GM23338 (cell line): ENCODE measurements at regions not wholly inside any gene's neighbourhood (a gene's known extent, or its start where the extent isn't known, plus 50 kb on each side); places are given as distances from the start of the nearest gene placed in this dataset.

ENCODE experiments used
- ATAC-seq: fragments of 200-7000 bp; cut with Tn5 transposase; 3 replicates; pipeline ENCODE4 v1.9.1; 2020
- DNase-seq: peaks from one replicate; pipeline ENCODE4 v3.0.0-alpha.2; 2015; ENCODE audit warnings: low spot score
- H2AFZ ChIP-seq: fragments of 200-600 bp; sonication (generic); 2 replicates; pipeline ENCODE4 v1.8.0; 2016; ENCODE audit warnings: antibody characterized with exemption, mild to moderate bottlenecking, moderate library complexity
- H3F3A ChIP-seq: fragments of 200-600 bp; sonication (generic); replicated peaks from 2 replicates; pipeline ENCODE4 v1.8.0; 2017; ENCODE audit warnings: antibody characterized with exemption, mixed run types, low read depth
- H3K27ac ChIP-seq: fragments of 200-600 bp; sonication (generic); 2 replicates; pipeline ENCODE4 v1.6.1; 2016; ENCODE audit warnings: low read depth
- H3K27me3 ChIP-seq: fragments of 200-600 bp; sonication (generic); 2 replicates; pipeline ENCODE4 v1.8.0; 2016; ENCODE audit warnings: mild to moderate bottlenecking, mixed run types, moderate library complexity; ENCODE audit not compliant: insufficient read depth
- H3K36me3 ChIP-seq: fragments of 200-600 bp; sonication (generic); 2 replicates; pipeline ENCODE4 v1.8.0; 2016; ENCODE audit warnings: mild to moderate bottlenecking; ENCODE audit not compliant: insufficient read depth
- H3K4me1 ChIP-seq: fragments of 200-600 bp; sonication (generic); 2 replicates; pipeline ENCODE4 v1.8.0; 2016; ENCODE audit warnings: mild to moderate bottlenecking, moderate library complexity; ENCODE audit not compliant: insufficient read depth
- H3K4me2 ChIP-seq: fragments of 200-600 bp; sonication (generic); 2 replicates; pipeline ENCODE4 v1.7.1; 2017; ENCODE audit warnings: mixed run types
- H3K4me3 ChIP-seq: fragments of 200-600 bp; sonication (generic); 2 replicates; pipeline ENCODE4 v1.6.1; 2016; ENCODE audit warnings: mixed run types
- H3K79me2 ChIP-seq: fragments of 200-600 bp; sonication (generic); replicated peaks from 2 replicates; pipeline ENCODE4 v1.8.0; 2017; ENCODE audit warnings: mild to moderate bottlenecking; ENCODE audit not compliant: insufficient read depth
- H3K9me2 ChIP-seq: fragments of 200-600 bp; sonication (generic); 2 replicates; pipeline ENCODE4 v1.8.0; 2017; ENCODE audit not compliant: insufficient read depth
- H4K20me1 ChIP-seq: fragments of 200-600 bp; sonication (generic); replicated peaks from 2 replicates; pipeline ENCODE4 v1.8.0; 2017; ENCODE audit warnings: mild to moderate bottlenecking; ENCODE audit not compliant: insufficient read depth
- H3K27ac Mint-ChIP-seq: 2 replicates; pipeline ENCODE4 v1.8.0; 2020; ENCODE audit warnings: inconsistent platforms, mild to moderate bottlenecking, moderate library complexity, mixed read lengths
- H3K27me3 Mint-ChIP-seq: 3 replicates; pipeline ENCODE4 v1.8.0; 2022; ENCODE audit warnings: low read depth, mild to moderate bottlenecking, moderate library complexity, mixed read lengths, inconsistent platforms; ENCODE audit not compliant: insufficient read depth, poor library complexity
- H3K36me3 Mint-ChIP-seq: 3 replicates; pipeline ENCODE4 v1.8.0; 2021; ENCODE audit warnings: low read depth, mild to moderate bottlenecking, inconsistent platforms, moderate library complexity, mixed read lengths
- H3K4me1 Mint-ChIP-seq: 3 replicates; pipeline ENCODE4 v1.8.0; 2020; ENCODE audit warnings: mild to moderate bottlenecking, inconsistent platforms, mixed read lengths
- H3K4me3 Mint-ChIP-seq: 3 replicates; pipeline ENCODE4 v1.8.0; 2021; ENCODE audit warnings: moderate library complexity, mild to moderate bottlenecking, inconsistent platforms, mixed read lengths
- H3K9me3 Mint-ChIP-seq: 3 replicates; pipeline ENCODE4 v1.8.0; 2020; ENCODE audit warnings: moderate library complexity, mild to moderate bottlenecking, inconsistent platforms, mixed read lengths
- CREB1 ChIP-seq: fragments of 250-450 bp; sonication (Bioruptor Pico); IDR thresholded peaks from 2 replicates; pipeline ENCODE4 v1.5.0; 2020; ENCODE audit warnings: low read depth, mild to moderate bottlenecking, moderate library complexity
- CTCF ChIP-seq, 2 experiments: fragments of 200-600 bp in 1 of 2; sonication (generic) in 1 of 2; conservative IDR thresholded peaks; 2 replicates each; pipeline versions ENCODE4 v1.5.1 to v1.6.1; 2016 to 2017; ENCODE audit warnings: antibody characterized with exemption in 2 of 2, low read depth in 2 of 2, mild to moderate bottlenecking in 2 of 2, moderate library complexity in 1 of 2
- ETS1 ChIP-seq: IDR thresholded peaks from 2 replicates; pipeline ENCODE4 v1.6.1; 2016; ENCODE audit warnings: antibody characterized with exemption
- EZH2 ChIP-seq: fragments of 200-600 bp; sonication (generic); IDR thresholded peaks from one replicate; pipeline ENCODE4 v1.8.0; 2017; ENCODE audit warnings: antibody characterized with exemption, mild to moderate bottlenecking, low read depth; ENCODE audit not compliant: unreplicated experiment
- EZH2phosphoT487 ChIP-seq: fragments of 200-600 bp; sonication (generic); IDR thresholded peaks from one replicate; pipeline ENCODE4 v1.8.1; 2018; ENCODE audit warnings: antibody characterized with exemption; ENCODE audit not compliant: unreplicated experiment
- JUNB ChIP-seq: IDR thresholded peaks from one replicate; pipeline ENCODE4 v1.6.1; 2016; ENCODE audit warnings: antibody characterized with exemption; ENCODE audit not compliant: unreplicated experiment
- STAT1 ChIP-seq: IDR thresholded peaks from one replicate; pipeline ENCODE4 v1.6.1; 2016; ENCODE audit warnings: antibody characterized with exemption; ENCODE audit not compliant: unreplicated experiment
- ZNF114 ChIP-seq: fragments of 250-450 bp; sonication (Bioruptor Pico); IDR thresholded peaks from 2 replicates; pipeline ENCODE4 v1.5.0; 2020; ENCODE audit warnings: mild to moderate bottlenecking, moderate library complexity
- ZNF331 ChIP-seq: fragments of 250-450 bp; sonication (Bioruptor Pico); IDR thresholded peaks from 2 replicates; pipeline ENCODE4 v1.5.0; 2020; ENCODE audit warnings: low read depth, mild to moderate bottlenecking, moderate library complexity
- ZNF462 ChIP-seq: fragments of 250-450 bp; sonication (Bioruptor Pico); IDR thresholded peaks from 2 replicates; pipeline ENCODE4 v1.5.0; 2020; ENCODE audit warnings: mild to moderate bottlenecking, moderate library complexity

- DNase-seq: no peak
- no peaks in the 10 kb centered on the region for H3K36me3 ChIP-seq
These were observed 153.2 kb downstream of the LRIG2 start for GRCh38 chr1:113226148-113226547.

GRCh38 chr1:113231866-113232265 lies 158.4 kb upstream of the MAGI3 start:
- H3K27ac Mint-ChIP-seq: no peak overlapping the region
- no peak for TF ChIP-seq JUNB
- no peak for TF ChIP-seq ETS1
- no peak for TF ChIP-seq CTCF (conservative IDR thresholded peaks at IDR 0.05; ENCODE audit: low read depth in 2 of 2)
- no peak for TF ChIP-seq ZNF331 (CRISPR knock-in tag)
- TF ChIP-seq STAT1: no peak
- TF ChIP-seq EZH2: no peak
- TF ChIP-seq ZNF114 (CRISPR knock-in tag): no peak
- TF ChIP-seq ZNF462 (CRISPR knock-in tag): no peak
- TF ChIP-seq EZH2phosphoT487: no peak
- no peak for TF ChIP-seq CREB1 (CRISPR knock-in tag)

More at GRCh38 chr1:113226148-113226547, 153.2 kb downstream of the LRIG2 start:
- peaks cover 4% of the 10 kb centered on the region; the same call in 2 of the 3 replicates for H3K4me1 Mint-ChIP-seq
- H3K9me3 Mint-ChIP-seq: peaks cover 3% of the 10 kb centered on the region; the same call in 2 of the 3 replicates
- peaks cover 3% of the 10 kb centered on the region; the same call in 1 of the 2 replicates for H3K9me2 ChIP-seq
- H3K4me1 ChIP-seq: peaks cover 5% of the 10 kb centered on the region
- H3K27ac Mint-ChIP-seq: no peak overlapping the region
- no peak overlapping the region for H3K27ac ChIP-seq
- H3K79me2 ChIP-seq: no peaks in the 10 kb centered on the region
- H3K4me3 Mint-ChIP-seq: no peak overlapping the region
- no peaks in the 10 kb centered on the region for H3K36me3 Mint-ChIP-seq
- no peaks in the 10 kb centered on the region for H3K27me3 Mint-ChIP-seq
- H4K20me1 ChIP-seq: no peaks in the 10 kb centered on the region
- H3K4me3 ChIP-seq: no peak overlapping the region
- H2AFZ ChIP-seq: no peak overlapping the region; the same call in 1 of the 2 replicates
- no peaks in the 10 kb centered on the region for H3K27me3 ChIP-seq
- no peak overlapping the region for H3K4me2 ChIP-seq
- no peaks in the 10 kb centered on the region for H3F3A ChIP-seq
- TF ChIP-seq STAT1: no peak
- ATAC-seq: no peak

More at GRCh38 chr1:113231866-113232265, 158.4 kb upstream of the MAGI3 start:
- Mint-ChIP-seq H3K4me3 (no peak overlapping the region), H3K27me3 (peaks cover 4% of the 10 kb centered on the region), H3K4me1 (peaks cover 14% of the 10 kb centered on the region; the same call in 2 of the 3 replicates), H3K36me3 (no peaks in the 10 kb centered on the region), H3K9me3 (peaks cover 3% of the 10 kb centered on the region; the same call in 2 of the 3 replicates)
- Histone ChIP-seq H3K36me3 (no peaks in the 10 kb centered on the region), H3K79me2 (no peaks in the 10 kb centered on the region), H3F3A (no peaks in the 10 kb centered on the region), H3K27ac (no peak overlapping the region), H3K9me2 (no peaks in the 10 kb centered on the region), H4K20me1 (no peaks in the 10 kb centered on the region), H3K4me3 (no peak overlapping the region), H3K27me3 (no peaks in the 10 kb centered on the region), H2AFZ (peak overlapping the region; percentile 96; the same call in 1 of the 2 replicates), H3K4me1 (peaks cover 8% of the 10 kb centered on the region; the same call in 1 of the 2 replicates), H3K4me2 (no peak overlapping the region)
- ATAC-seq (peak; percentile 58), DNase-seq (no peak)
